HEK293T (cell line): ENCODE measurements at regions not wholly inside any gene's neighbourhood (a gene's known extent, or its start where the extent isn't known, plus 50 kb on each side); places are given as distances from the start of the nearest gene placed in this dataset.

ENCODE experiments used
- BHLHE40 ChIP-seq: fragments of 450-650 bp; IDR thresholded peaks from 2 replicates; pipeline ENCODE4 v1.6.1; 2016; ENCODE audit warnings: mild to moderate bottlenecking, moderate library complexity, borderline replicate concordance
- CTBP1 ChIP-seq: fragments of 450-650 bp; IDR thresholded peaks from 2 replicates; pipeline ENCODE4 v1.6.1; 2016; ENCODE audit warnings: borderline replicate concordance
- ELF4 ChIP-seq: fragments of 450-650 bp; IDR thresholded peaks from 2 replicates; pipeline ENCODE4 v1.6.1; 2017; ENCODE audit warnings: antibody characterized with exemption
- FOXA1 ChIP-seq: fragments of 450-650 bp; IDR thresholded peaks from 2 replicates; pipeline ENCODE4 v1.6.1; 2016; ENCODE audit warnings: mild to moderate bottlenecking
- FOXK2 ChIP-seq: fragments of 450-650 bp; IDR thresholded peaks from 2 replicates; pipeline ENCODE4 v1.6.1; 2016; ENCODE audit warnings: mild to moderate bottlenecking
- FOXM1 ChIP-seq: fragments of 450-650 bp; IDR thresholded peaks from 2 replicates; pipeline ENCODE4 v1.6.1; 2017; ENCODE audit warnings: mild to moderate bottlenecking, borderline replicate concordance
- HDGF ChIP-seq: fragments of 450-650 bp; IDR thresholded peaks from 2 replicates; pipeline ENCODE4 v1.6.1; 2017; ENCODE audit warnings: antibody characterized with exemption, borderline replicate concordance
- L3MBTL2 ChIP-seq: fragments of 450-650 bp; conservative IDR thresholded peaks from 2 replicates; pipeline ENCODE4 v1.6.1; 2016; ENCODE audit warnings: mild to moderate bottlenecking
- NFRKB ChIP-seq: fragments of 450-650 bp; IDR thresholded peaks from 2 replicates; pipeline ENCODE4 v1.6.1; 2016; ENCODE audit warnings: mild to moderate bottlenecking, moderate library complexity
- SP1 ChIP-seq: fragments of 450-650 bp; IDR thresholded peaks from 2 replicates; pipeline ENCODE4 v1.6.1; 2017
- SUZ12 ChIP-seq: fragments of 450-650 bp; IDR thresholded peaks from 2 replicates; pipeline ENCODE4 v1.6.1; 2016; ENCODE audit warnings: mild to moderate bottlenecking
- TARDBP ChIP-seq: fragments of 450-650 bp; IDR thresholded peaks from 2 replicates; pipeline ENCODE4 v1.6.1; 2016
- ZNF384 ChIP-seq: fragments of 450-650 bp; IDR thresholded peaks from 2 replicates; pipeline ENCODE4 v1.6.1; 2016
- TF ChIP-seq, protein P1 (sequence below): fragments of 450-650 bp; IDR thresholded peaks from 2 replicates; pipeline ENCODE4 v1.6.1; 2016

DNA sequence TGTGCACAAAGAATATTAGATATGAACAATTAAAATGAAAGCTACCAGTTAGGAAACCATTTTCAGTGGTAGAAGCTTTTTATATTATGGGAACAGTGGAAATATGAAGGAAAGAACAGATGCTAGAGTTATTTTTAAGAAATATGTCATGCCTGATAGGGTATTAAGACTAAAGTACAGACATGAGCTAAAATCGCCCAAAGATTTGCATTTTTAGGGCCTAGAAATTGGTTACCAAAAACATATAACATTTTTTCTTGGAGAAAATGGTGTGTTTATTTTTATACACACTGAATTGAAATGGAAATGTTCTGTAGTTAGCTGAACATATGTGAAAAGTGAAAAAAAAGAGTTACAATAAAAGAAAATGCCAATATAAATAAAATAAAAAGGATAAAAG is 441.9 kb downstream of the TLL1 start:
- TF ChIP-seq SP1 (no peak), TARDBP (no peak), FOXA1 (no peak), FOXM1 (no peak), FOXK2 (no peak), L3MBTL2 (no peak), BHLHE40 (no peak), SUZ12 (no peak), ELF4 (no peak), ZNF384 (no peak), HDGF (no peak), CTBP1 (no peak), NFRKB (no peak)
- TF ChIP-seq, protein P1, sequence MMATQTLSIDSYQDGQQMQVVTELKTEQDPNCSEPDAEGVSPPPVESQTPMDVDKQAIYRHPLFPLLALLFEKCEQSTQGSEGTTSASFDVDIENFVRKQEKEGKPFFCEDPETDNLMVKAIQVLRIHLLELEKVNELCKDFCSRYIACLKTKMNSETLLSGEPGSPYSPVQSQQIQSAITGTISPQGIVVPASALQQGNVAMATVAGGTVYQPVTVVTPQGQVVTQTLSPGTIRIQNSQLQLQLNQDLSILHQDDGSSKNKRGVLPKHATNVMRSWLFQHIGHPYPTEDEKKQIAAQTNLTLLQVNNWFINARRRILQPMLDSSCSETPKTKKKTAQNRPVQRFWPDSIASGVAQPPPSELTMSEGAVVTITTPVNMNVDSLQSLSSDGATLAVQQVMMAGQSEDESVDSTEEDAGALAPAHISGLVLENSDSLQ: no peak
